ENCODE measurements at regions not wholly inside any gene's neighbourhood (a gene's known extent, or its start where the extent isn't known, plus 50 kb on each side); places are given as distances from the start of the nearest gene placed in this dataset.

GRCh38 chr9:33649463-33649862 lies 125.4 kb downstream of the ANKRD18B start:
- Histone ChIP-seq H3K23ac (ENCODE audit: insufficient read length, low read depth, low read length) (no peak overlapping the region), H4K91ac (ENCODE audit: insufficient read length, low read depth, low read length) (no peak overlapping the region), H2BK120ac (ENCODE audit: low read depth, low read length, poor library complexity, severe bottlenecking) (no peak overlapping the region), H3K4me1 (ENCODE audit: insufficient read depth, low read length) (no peaks in the 10 kb centered on the region), H4K8ac (replicated peaks; ENCODE audit: insufficient read length, low read depth, low read length) (no peak overlapping the region), H3K4me2 (ENCODE audit: insufficient read depth, insufficient read length, low read length) (no peak overlapping the region), H3K9me3 (ENCODE audit: control insufficient read depth, low read depth, low read length) (no peaks in the 10 kb centered on the region), H2BK12ac (ENCODE audit: insufficient read length, low read depth, low read length) (no peak overlapping the region), H4K20me1 (ENCODE audit: control insufficient read depth, insufficient read depth, insufficient read length) (no peaks in the 10 kb centered on the region), H3K79me1 (ENCODE audit: insufficient read depth, low read depth, low read length, poor library complexity, severe bottlenecking) (no peaks in the 10 kb centered on the region), H3K27me3 (ENCODE audit: insufficient read depth, low read length) (no peaks in the 10 kb centered on the region), H2BK15ac (ENCODE audit: low read depth, low read length) (no peak overlapping the region), H3K79me2 (ENCODE audit: insufficient read depth, low read length) (no peaks in the 10 kb centered on the region), H3K9ac (ENCODE audit: extremely low read depth, insufficient read length, low read length) (no peak overlapping the region), H3K23me2 (ENCODE audit: insufficient read length, low read depth, low read length, poor library complexity, severe bottlenecking) (no peaks in the 10 kb centered on the region), H2AK5ac (ENCODE audit: insufficient read length, low read length) (no peak overlapping the region), H3T11ph (ENCODE audit: low read length) (no peak overlapping the region), H3K14ac (ENCODE audit: insufficient read depth, low read length) (no peak overlapping the region), H2BK5ac (ENCODE audit: insufficient read length, low read length) (no peak overlapping the region), H2AFZ (ENCODE audit: low read length) (no peak overlapping the region), H3K27ac (ENCODE audit: insufficient read length, low read depth, low read length) (no peak overlapping the region), H3K56ac (ENCODE audit: insufficient read length, low read depth, low read length) (no peak overlapping the region), H3K18ac (ENCODE audit: insufficient read length, low read depth, low read length) (no peak overlapping the region), H3K4ac (ENCODE audit: low read depth, low read length) (no peak overlapping the region), H4K5ac (ENCODE audit: insufficient read length, low read depth, low read length) (no peak overlapping the region), H2BK20ac (ENCODE audit: low read depth, low read length, poor library complexity, severe bottlenecking) (no peak overlapping the region)
- Mint-ChIP-seq H3K27me3 (ENCODE audit: low read depth) (peaks cover 16% of the 10 kb centered on the region), H3K9me3 (no peaks in the 10 kb centered on the region), H3K36me3 (ENCODE audit: insufficient read depth in 1 of 3, low read depth in 3 of 3) (no peaks in the 10 kb centered on the region), H3K27ac (no peak overlapping the region), H3K4me3 (no peak overlapping the region), H3K4me1 (no peaks in the 10 kb centered on the region)
- no peak for DNase-seq
- TF ChIP-seq, protein P1, sequence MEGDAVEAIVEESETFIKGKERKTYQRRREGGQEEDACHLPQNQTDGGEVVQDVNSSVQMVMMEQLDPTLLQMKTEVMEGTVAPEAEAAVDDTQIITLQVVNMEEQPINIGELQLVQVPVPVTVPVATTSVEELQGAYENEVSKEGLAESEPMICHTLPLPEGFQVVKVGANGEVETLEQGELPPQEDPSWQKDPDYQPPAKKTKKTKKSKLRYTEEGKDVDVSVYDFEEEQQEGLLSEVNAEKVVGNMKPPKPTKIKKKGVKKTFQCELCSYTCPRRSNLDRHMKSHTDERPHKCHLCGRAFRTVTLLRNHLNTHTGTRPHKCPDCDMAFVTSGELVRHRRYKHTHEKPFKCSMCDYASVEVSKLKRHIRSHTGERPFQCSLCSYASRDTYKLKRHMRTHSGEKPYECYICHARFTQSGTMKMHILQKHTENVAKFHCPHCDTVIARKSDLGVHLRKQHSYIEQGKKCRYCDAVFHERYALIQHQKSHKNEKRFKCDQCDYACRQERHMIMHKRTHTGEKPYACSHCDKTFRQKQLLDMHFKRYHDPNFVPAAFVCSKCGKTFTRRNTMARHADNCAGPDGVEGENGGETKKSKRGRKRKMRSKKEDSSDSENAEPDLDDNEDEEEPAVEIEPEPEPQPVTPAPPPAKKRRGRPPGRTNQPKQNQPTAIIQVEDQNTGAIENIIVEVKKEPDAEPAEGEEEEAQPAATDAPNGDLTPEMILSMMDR (conservative IDR thresholded peaks at IDR 0.05): no peak
